Upper lobe of left lung (tissue), 4 donors: ENCODE measurements at regions not wholly inside any gene's neighbourhood (a gene's known extent, or its start where the extent isn't known, plus 50 kb on each side); places are given as distances from the start of the nearest gene placed in this dataset.

Experiments
- CTCF ChIP-seq, 6 experiments: fragments of 450-650 bp in 4 of 6; fragments of 200-600 bp in 2 of 6; sonication (generic) in 2 of 6; IDR thresholded peaks; one replicate each; pipeline ENCODE4 v1.5.1; 2016 to 2019; ENCODE audit warnings: antibody characterized with exemption in 6 of 6
- EP300 ChIP-seq, 4 donors: sonication (generic); formaldehyde crosslinking; IDR thresholded peaks; one replicate each; pipeline ENCODE4 v1.5.1; 2017; ENCODE audit warnings: antibody characterized with exemption in 4 of 4, control low read depth in 2 of 4
- POLR2A ChIP-seq, 4 donors: fragments of 450-650 bp; IDR thresholded peaks; one replicate each; pipeline ENCODE4 v1.5.1; 2016 to 2017; ENCODE audit warnings: antibody characterized with exemption in 4 of 4, mild to moderate bottlenecking in 2 of 4
- POLR2AphosphoS5 ChIP-seq, 2 donors: sonication (generic); formaldehyde crosslinking; IDR thresholded peaks; one replicate each; pipeline ENCODE4 v1.5.1; 2017; ENCODE audit warnings: antibody characterized with exemption in 2 of 2

- no peak for TF ChIP-seq POLR2AphosphoS5 (IDR thresholded peaks at IDR 0.05)
- TF ChIP-seq POLR2A (IDR thresholded peaks at IDR 0.05), result no peak
- TF ChIP-seq CTCF (IDR thresholded peaks at IDR 0.05), result no peak
- no peak for TF ChIP-seq EP300 (IDR thresholded peaks at IDR 0.05)
These were observed 173.2 kb upstream of the TRPC7 start for GRCh38 chr5:136538534-136538933.
